IPS-NIHi7 (cell line): ENCODE measurements at regions not wholly inside any gene's neighbourhood (a gene's known extent, or its start where the extent isn't known, plus 50 kb on each side); places are given as distances from the start of the nearest gene placed in this dataset.
A peak's percentile ranks its signal among the peaks of the same experiment; 100 is the strongest.

Experiments
- DNase-seq: peaks from one replicate; pipeline ENCODE4 v3.0.0; 2012; ENCODE audit warnings: mixed read lengths; ENCODE audit errors: extremely low spot score

DNA sequence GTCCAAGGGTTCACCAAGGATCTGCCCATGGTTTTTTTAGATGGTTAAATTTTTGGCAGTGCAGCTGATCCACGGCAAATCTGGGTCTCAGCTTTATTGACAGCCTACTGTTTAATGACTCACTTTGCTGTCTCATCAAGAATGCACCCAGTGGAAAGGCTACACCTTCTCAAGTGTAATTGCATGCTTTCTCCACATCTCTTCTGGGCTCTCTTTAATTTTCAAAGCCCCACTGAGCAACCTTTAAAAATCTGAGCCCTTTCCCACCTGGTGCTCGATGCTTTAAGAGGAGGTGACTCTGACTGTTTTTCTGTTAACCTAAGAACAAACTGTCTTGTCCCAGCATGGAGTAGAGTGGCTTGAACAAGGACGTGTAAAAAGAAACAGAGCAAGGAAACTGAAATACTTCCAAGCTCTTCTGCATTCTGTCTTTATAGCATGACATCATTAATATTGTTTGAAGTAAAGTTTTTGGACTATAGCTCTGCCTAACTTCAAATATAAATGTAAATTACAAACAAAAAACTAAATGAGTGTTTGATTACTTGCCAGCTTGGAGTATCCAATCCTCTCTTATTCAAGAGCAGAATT lies 214.2 kb upstream of the KRR1 start:
- no peak for DNase-seq

GRCh38 chr12:75724928-75725312 lies 213.5 kb upstream of the KRR1 start:
- DNase-seq: no peak

GRCh38 chr12:75724307-75724927 lies 213.0 kb upstream of the KRR1 start:
- no peak for DNase-seq

GRCh38 chr12:75722714-75723200 lies 211.3 kb upstream of the KRR1 start:
- no peak for DNase-seq

DNA sequence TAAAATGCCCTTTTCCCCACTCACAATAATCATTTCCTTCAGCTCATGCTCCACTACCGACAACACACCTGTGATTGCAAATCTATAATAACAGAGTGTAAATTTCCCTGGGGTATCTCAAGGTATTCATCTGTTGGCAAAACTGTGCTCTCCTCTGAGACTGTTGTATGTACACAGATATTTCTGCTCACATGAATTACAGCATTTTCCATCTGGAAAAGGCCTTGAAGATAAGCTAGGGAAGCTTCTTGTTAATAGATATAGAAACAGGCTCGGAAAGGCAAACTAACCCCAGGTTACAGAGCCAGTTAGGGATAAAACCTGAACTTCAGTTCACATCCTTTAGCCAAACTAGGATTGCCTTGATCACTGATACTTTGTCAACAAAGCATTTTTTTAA lies 210.4 kb upstream of the KRR1 start:
- no peak for DNase-seq

- DNase-seq: peak; percentile 66
Observed at GRCh38 chr12:75720812-75721641, 209.6 kb upstream of the KRR1 start.

DNA sequence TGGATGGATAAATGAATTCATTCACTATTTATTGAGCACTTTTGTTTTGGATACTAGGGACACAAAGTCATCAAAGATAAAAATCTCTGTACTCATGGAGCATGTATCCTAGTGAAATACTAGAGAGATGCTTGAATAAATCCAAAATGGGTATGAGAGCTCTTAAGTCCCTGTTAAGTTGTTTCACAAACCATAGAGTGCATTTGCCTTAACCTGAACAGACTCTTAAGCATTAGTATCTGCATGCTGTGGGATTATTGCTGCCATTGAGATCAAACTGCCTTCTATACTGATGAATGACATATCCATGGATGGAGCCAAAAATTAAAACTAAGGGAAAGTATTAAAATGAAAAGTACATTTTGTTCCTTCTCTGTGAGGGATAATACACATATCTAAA lies 206.5 kb upstream of the KRR1 start:
- no peak for DNase-seq

GRCh38 chr12:75716291-75717025 lies 205.0 kb upstream of the KRR1 start:
- DNase-seq: no peak

DNA sequence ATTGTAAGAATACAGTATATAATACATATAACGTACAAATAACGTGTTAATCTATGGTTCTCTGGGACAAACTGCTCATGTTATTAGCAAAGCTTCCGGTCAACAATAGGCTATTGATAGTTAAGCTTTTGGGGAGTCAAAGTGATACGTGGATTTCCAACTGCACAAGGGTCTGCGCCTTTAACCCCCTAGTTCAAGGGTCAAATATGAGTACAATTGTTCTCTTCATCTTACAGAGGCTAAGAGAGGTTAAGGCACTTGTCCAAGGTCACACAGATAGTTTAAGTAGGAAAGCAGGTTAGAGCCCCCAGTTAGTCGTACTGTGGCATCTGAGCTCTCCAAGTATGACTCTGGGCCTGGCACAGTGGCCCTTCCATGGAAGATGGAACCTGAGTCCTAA lies 204.3 kb upstream of the KRR1 start:
- DNase-seq: no peak

GRCh38 chr12:75715323-75715644 lies 203.9 kb upstream of the KRR1 start:
- no peak for DNase-seq

GRCh38 chr12:75714462-75715322 lies 203.3 kb upstream of the KRR1 start:
- DNase-seq: no peak

GRCh38 chr12:75713434-75713833 lies 202.0 kb upstream of the KRR1 start:
- DNase-seq: no peak

- no peak for DNase-seq
Observed at GRCh38 chr12:75712223-75712622, 200.8 kb upstream of the KRR1 start.

DNA sequence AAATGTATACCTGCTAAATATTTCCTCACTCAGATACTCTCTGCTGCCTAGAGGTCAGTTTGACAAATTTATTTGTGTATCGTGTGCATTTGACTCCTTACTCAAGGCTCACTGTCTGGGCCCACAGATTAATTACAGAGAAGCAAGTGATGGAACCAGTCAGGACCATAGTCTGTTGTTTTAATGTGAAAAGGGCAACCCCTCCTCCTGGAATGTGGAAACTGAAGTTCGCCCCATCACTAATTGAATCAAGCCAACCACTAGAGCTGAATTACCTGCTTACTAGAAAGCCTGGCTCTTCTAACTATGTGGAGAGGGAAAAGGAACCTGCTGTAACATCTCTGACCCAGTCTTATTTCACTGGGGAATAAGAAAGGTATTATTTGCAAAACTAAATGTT lies 199.9 kb upstream of the KRR1 start:
- DNase-seq: peak; percentile 33

GRCh38 chr12:75710361-75711069 lies 199.1 kb upstream of the KRR1 start:
- DNase-seq: no peak

DNA sequence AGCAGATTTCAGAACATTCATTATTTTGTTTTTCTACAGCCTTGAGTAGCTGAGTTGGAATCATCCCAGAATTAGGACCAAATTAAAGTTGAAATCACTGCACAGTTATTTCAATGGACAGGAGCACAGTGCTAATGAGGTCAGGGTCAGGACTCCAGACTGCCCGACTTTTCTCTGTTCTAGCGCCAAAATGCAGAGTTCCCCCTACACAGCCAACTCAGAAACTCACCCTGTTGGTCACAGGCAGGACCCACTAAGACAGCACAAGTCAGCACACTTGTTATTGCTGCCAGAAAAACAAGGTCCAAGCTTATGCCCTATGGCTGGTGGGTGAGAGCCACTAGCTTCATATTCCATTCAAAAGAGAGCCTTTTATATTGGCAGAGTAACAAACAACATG lies 198.1 kb upstream of the KRR1 start:
- no peak for DNase-seq

- DNase-seq: no peak
Observed at GRCh38 chr12:75708802-75709201, 197.4 kb upstream of the KRR1 start.

DNA sequence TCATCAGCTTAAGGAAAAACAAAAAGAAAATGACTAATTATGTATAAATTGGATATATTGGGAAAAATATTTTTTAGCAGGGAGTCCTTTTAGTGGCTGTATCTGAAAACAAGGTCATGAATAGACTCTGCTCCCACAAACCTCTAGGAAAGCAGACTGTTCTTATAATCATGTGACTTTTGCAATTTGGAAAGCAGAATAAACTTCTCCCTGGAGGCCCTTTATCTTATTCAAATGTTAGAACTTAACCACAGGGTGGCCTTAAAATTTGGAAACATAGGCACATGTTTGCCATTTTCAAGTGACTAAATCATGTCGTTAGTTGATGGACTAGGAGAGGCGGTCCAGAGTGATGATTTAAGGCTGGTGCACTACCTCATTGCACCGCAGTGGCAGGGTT lies 196.6 kb upstream of the KRR1 start:
- DNase-seq: no peak

GRCh38 chr12:75706786-75707605 lies 195.6 kb upstream of the KRR1 start:
- no peak for DNase-seq
